ENCODE measurements at regions not wholly inside any gene's neighbourhood (a gene's known extent, or its start where the extent isn't known, plus 50 kb on each side); places are given as distances from the start of the nearest gene placed in this dataset.

GRCh38 chr10:118940386-118940785, 89.1 kb upstream of the NANOS1 start:
- FAIRE-seq (no peak), DNase-seq (ENCODE audit: insufficient read length, low spot score) (no peak)

GRCh38 chr10:118943253-118943652, 86.3 kb upstream of the NANOS1 start:
- no peak for DNase-seq (ENCODE audit: insufficient read length, low spot score)
- no peak for FAIRE-seq

DNA sequence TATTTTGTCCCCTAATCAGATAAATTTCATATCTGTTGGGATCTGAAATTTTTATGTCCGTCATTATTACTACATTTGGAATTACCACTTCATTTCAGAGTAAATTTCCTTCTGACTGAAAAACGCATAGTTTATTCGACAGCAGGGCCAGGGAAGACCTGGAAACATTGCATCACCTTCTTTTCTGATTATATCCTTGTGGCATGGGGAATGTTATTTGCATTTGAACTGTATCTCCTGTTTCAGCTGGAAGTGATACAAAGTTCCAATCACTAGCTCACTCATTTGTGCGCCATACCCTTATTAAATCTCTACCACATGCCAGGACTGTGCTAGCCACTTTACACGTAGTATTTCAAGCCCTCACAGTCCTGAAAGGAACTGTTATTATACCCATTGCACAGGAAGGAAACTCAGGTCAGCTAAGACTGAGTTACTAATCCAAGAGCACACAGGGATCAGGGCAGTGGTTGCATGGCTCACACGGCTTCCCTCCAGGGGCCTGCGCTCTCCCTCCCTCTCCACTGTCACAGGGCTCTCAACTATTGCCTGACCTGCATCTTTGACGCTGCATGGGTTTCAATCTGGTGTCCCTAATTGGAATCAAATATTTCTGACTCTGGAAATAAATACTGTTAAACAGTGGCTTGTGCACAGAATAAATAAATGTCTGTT, 84.4 kb upstream of the NANOS1 start:
- no peak for FAIRE-seq

GRCh38 chr10:118948786-118949185, 80.7 kb upstream of the NANOS1 start:
- DNase-seq (ENCODE audit: insufficient read length, low spot score): no peak
- no peak for FAIRE-seq

More for the DNA sequence above, 84.4 kb upstream of the NANOS1 start:
- DNase-seq (ENCODE audit: insufficient read length, low spot score): no peak

DNA sequence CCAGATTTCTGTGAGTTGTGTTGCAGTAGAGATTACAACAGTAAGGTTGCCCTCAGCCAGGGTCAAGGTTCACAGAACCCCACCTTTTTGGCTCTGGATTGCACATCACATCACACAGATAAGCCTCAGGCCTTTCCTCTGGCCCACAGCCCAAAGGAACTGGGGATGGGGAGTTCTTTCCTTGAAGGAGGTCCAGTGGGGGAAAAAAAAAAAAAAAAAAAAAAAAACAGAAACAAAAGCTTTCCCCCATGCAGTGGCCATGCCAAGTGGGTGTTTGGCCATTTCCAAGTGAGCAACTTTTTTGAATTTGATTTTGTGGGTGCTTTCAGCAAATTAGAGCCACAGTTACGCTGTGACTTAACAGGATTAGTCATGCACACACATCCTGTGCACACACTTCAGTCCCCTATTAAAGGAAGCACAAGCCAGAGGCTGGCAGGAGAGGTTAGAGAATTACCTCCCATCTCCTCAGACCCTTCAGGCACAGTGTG, 79.3 kb upstream of the NANOS1 start:
- no peak for DNase-seq (ENCODE audit: insufficient read length, low spot score)
- no peak for FAIRE-seq

GRCh38 chr10:118950997-118951637, 78.4 kb upstream of the NANOS1 start:
- no peak for DNase-seq (ENCODE audit: insufficient read length, low spot score)
- no peak for FAIRE-seq

DNA sequence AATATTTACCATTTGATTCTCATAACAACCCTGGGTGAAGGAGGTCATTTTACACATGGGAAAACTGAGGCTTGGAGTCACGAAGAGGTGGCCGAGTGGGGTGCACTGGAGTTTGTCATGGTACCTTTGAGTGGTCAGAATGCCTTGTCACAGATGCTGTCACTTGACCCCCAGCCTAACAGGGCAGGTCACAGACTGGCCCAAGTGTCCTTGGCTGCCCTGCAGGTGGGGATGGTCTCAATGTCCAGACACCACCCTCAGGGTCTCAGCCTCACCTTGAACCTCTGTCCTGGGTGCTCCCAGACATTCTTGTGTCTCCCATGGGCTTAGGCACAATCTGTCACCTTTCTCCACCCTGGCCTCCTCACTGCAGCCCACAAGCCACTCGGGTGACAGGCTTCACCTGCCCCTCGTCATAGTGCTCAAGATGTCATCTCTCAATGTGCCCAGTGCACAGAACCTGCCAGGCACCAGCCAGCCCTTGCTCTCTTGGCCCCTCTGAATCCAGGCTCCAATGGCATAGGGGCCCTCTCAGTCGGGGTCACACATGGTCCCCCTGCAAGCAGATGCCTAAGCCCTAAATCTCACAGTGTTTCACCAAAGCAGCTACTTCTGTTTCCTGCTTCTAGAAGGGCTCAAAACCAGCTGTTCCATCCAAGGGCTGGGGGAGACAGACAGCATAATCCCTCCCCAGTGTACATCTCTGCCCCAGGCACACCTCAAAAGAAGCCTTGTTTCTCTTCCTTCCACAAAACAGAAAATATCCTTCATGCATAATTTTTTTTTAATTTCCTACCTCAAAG, 76.8 kb upstream of the NANOS1 start:
- FAIRE-seq: no peak
- no peak for DNase-seq (ENCODE audit: insufficient read length, low spot score)

DNA sequence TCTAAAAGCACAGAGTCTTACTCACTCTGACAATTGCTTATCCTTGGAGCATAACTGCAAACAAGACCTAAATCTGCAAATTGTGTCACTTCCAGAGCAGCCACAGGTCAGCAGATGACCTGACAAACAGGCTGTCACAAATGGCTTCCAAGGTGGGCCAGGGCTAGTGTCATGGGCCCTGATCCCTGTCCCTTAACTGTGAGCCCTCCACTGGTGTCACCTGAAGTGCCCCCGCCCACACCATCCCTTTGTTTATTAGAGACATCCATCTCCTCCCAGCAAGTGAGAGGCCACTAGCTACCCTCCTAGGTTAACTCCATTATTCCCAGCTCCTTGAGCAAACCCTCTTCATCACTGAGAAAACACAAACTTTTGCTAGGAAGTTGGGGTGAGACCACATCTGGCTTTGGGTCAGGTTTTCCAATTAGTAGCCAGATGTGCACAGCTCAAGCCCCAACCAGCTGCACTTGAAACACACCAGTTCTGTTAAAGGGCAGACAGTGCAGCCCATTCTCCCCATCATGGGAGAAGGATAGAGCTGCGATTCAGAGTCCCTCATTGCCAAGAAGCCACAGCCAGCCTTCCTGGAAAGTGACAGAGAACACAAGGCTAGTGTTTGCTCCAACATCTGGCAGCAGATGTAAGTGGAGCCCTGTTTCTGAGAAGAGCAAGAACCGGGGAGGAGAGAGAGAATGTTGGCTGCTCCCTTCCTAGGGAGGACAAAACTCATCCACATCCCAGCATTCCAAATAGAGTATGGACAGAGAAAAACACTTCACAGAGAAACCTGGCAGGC, 75.7 kb upstream of the NANOS1 start:
- DNase-seq (ENCODE audit: insufficient read length, low spot score): no peak
- no peak for FAIRE-seq

GRCh38 chr10:118955531-118955930, 74.0 kb upstream of the NANOS1 start:
- no peak for FAIRE-seq

GRCh38 chr10:118955951-118956801, 73.3 kb upstream of the NANOS1 start:
- FAIRE-seq: no peak
- DNase-seq (ENCODE audit: insufficient read length, low spot score): no peak

More at GRCh38 chr10:118955531-118955930, 74.0 kb upstream of the NANOS1 start:
- DNase-seq (ENCODE audit: insufficient read length, low spot score): no peak

DNA sequence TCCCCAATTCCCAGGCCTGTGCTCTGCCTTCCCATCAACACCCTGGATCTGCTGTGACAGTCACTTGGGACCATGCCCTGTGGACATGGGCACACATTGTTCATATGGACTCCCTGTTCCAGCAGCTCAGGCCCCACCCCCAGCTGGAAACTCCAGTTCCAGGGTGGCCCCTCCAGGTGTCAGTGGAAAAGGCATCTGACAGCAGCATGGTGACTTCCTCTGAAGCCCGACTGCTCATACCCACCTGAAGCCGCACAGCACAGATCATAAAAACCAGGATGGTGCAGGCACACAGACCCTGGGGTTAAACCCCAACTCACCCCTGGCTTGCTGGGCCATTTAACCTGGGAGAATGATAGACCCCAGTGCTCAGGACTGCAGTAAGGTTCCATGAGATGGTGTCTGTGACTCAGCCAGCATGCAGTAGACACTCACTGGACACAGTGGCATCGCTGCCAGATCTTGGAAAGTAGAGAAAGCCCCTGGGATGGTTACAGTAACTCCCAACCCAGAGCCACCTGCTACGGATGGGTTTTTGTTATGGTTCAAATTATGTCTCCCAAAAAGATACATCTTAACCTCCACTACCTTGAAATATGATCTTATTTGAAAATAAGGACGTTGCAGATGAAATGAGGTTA, 72.6 kb upstream of the NANOS1 start:
- no peak for DNase-seq (ENCODE audit: insufficient read length, low spot score)
- FAIRE-seq: no peak

GRCh38 chr10:118957443-118957825, 72.1 kb upstream of the NANOS1 start:
- FAIRE-seq: no peak

GRCh38 chr10:118957966-118958365, 71.5 kb upstream of the NANOS1 start:
- DNase-seq (ENCODE audit: insufficient read length, low spot score) (no peak), FAIRE-seq (no peak)

More at GRCh38 chr10:118957443-118957825, 72.1 kb upstream of the NANOS1 start:
- DNase-seq (ENCODE audit: insufficient read length, low spot score): no peak

DNA sequence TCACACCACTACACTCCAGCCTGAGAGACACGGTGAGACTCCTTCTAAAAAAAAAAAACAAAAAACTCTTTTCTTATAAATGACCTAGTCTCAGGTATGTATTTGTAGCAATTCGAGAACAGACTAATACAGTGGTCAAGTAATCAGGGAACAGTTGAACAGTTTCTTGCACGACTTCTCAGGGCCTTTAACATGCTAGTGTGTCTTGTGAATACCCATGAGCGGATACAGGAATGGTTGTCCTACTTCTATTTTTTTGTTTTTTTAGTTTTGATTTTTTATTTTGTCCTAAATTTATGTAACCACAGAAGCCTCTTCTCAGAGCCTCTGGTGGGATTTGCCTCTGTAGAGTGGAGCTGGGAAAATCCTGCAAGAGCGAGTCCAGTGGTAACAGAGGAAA, 71.0 kb upstream of the NANOS1 start:
- no peak for DNase-seq (ENCODE audit: insufficient read length, low spot score)

GRCh38 chr10:118958984-118959925, 70.3 kb upstream of the NANOS1 start:
- no peak for FAIRE-seq
- DNase-seq (ENCODE audit: insufficient read length, low spot score): no peak

More for the DNA sequence above, 71.0 kb upstream of the NANOS1 start:
- FAIRE-seq: no peak

DNA sequence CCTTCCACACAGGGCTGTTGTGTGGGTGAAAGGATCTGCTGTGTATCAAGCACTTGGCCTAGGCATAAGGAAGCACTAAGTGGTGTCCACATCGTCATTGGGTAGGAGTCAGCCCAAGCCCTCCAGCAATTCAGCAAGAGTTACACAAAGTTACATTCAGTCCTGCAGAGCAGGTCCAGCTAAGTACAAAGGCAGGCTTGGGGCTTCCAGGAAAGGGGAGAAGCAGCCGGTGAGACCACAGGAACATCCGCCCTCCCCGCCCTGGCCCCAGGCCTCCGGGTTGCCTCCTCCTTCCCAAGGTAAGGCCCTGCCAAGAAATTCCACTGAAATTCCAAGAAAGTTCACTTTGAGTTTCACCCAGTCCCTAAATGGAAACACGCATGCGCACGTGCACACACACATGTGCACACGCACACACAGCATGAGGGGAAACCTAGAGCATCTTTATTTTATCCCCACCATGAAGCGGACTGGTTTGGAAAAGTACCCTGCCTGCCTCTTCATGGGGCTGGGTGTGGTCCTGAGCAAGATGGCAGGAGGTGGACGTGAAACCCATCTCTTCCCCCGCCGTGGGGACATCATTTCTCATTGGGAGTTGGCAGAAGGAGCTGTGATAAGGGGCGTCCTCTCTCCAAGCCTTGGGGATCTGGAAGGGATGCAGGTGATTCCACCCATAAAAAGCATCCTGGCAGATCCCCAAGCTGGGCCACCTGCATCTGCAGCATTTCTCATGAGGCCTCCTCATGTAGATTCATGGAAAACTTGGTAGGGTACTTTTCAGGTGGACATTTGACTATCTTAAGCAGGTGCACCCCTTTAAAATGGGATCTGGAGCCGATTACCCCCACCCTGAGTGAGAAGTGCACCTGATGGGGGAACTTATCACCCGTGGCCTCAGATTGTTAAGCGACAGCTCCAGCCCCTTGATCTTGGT, 69.1 kb upstream of the NANOS1 start:
- no peak for FAIRE-seq
- no peak for DNase-seq (ENCODE audit: insufficient read length, low spot score)

DNA sequence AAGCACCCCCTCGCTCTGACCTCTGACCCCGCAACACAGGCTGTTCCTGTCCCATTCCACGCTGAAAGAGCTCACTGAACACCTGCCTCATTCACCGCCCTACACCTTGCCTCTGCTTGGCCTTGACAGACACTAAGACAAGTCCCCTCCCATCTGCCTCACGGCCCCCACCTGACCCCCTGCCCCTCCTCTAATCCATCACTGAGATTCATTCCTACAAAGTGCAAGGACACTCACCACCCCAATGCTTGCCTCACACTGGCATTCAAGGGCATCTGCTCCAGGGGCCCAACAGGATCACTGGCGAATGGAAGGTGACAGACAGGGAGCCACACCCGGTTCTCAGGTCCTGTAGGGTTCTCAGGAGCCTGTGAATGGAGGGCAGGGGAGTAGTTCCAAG, 68.1 kb upstream of the NANOS1 start:
- DNase-seq (ENCODE audit: insufficient read length, low spot score) (no peak), FAIRE-seq (no peak)

Data from GM19239 (cell line).